Transverse colon (tissue), 4 donors: ENCODE measurements at regions not wholly inside any gene's neighbourhood (a gene's known extent, or its start where the extent isn't known, plus 50 kb on each side); places are given as distances from the start of the nearest gene placed in this dataset.

ENCODE experiments used
- CTCF ChIP-seq, 5 experiments: fragments of 200-600 bp in 3 of 5; fragments of 450-650 bp in 2 of 5; sonication (generic) in 3 of 5; IDR thresholded peaks; 1 replicate in 2 of 5; 2 replicates in 3 of 5; pipeline ENCODE4 v1.5.1; 2016 to 2017; ENCODE audit warnings: antibody characterized with exemption in 5 of 5, inconsistent platforms in 3 of 5, mild to moderate bottlenecking in 2 of 5, moderate library complexity in 1 of 5
- EP300 ChIP-seq: sonication (generic); formaldehyde crosslinking; IDR thresholded peaks from one replicate; pipeline ENCODE4 v1.6.1; 2017; ENCODE audit warnings: antibody characterized with exemption, low read depth
- POLR2A ChIP-seq: fragments of 450-650 bp; IDR thresholded peaks from one replicate; pipeline ENCODE4 v1.6.1; 2016; ENCODE audit warnings: antibody characterized with exemption, mild to moderate bottlenecking, moderate library complexity
- POLR2AphosphoS5 ChIP-seq, 3 donors: sonication (generic); formaldehyde crosslinking; IDR thresholded peaks; one replicate each; pipeline ENCODE4 v1.6.1; 2016; ENCODE audit warnings: antibody characterized with exemption in 3 of 3

- no peak for TF ChIP-seq POLR2A
- no peak for TF ChIP-seq EP300
- TF ChIP-seq CTCF (IDR thresholded peaks at IDR 0.05) = no peak
- TF ChIP-seq POLR2AphosphoS5 (IDR thresholded peaks at IDR 0.05) = no peak
Measured at GRCh38 chr6:132205946-132206345, 195.3 kb downstream of the MOXD1 start.
